DOHH2 (cell line): ENCODE measurements at regions not wholly inside any gene's neighbourhood (a gene's known extent, or its start where the extent isn't known, plus 50 kb on each side); places are given as distances from the start of the nearest gene placed in this dataset.

Experiments
- CTCF ChIP-seq: fragments of 200-600 bp; sonication (generic); IDR thresholded peaks from one replicate; pipeline ENCODE4 v1.5.1; 2014; ENCODE audit warnings: antibody characterized with exemption, mild to moderate bottlenecking, low read depth, low read length; ENCODE audit not compliant: poor library complexity, severe bottlenecking
- EZH2phosphoT487 ChIP-seq: fragments of 200-600 bp; sonication (generic); IDR thresholded peaks from 2 replicates; pipeline ENCODE4 v1.6.1; 2017; ENCODE audit warnings: borderline replicate concordance, mild to moderate bottlenecking, antibody characterized with exemption, low read length, moderate library complexity, mixed read lengths

- TF ChIP-seq CTCF (no peak), EZH2phosphoT487 (no peak)
Observed at GRCh38 chr3:160126761-160127160, 98.5 kb upstream of the C3orf80 start.
